Endothelial cell of umbilical vein (primary cell): ENCODE measurements at regions not wholly inside any gene's neighbourhood (a gene's known extent, or its start where the extent isn't known, plus 50 kb on each side); places are given as distances from the start of the nearest gene placed in this dataset.

Experiments used
- BruUV-seq: library from RNA; stranded (reverse); fragments of 400-500 nt; replicated peaks from 2 replicates; lab custom pipeline; 2021; lab: Mats Ljungman, UMichigan
- CTCF ChIA-PET: fragments of 300-600, 350-600 bp; sonication (Branson Sonifier 250); formaldehyde crosslinking; loops from one replicate; lab custom pipeline; 2021; ENCODE audit warnings: antibody characterized with exemption, inconsistent platforms; lab: Charles Lee
- POLR2A ChIA-PET: fragments of 300-600, 350-600 bp; sonication (Branson Sonifier 250); formaldehyde crosslinking; loops from one replicate; lab custom pipeline; 2021; ENCODE audit warnings: antibody characterized with exemption, inconsistent platforms; lab: Charles Lee
- DNase-seq: peaks from one replicate; pipeline ENCODE4 v3.0.0-alpha.2; 2011; ENCODE audit warnings: low read depth, low spot score
- FAIRE-seq: peaks from 2 replicates; lab custom pipeline; 2011; peaks lifted over from hg19 to GRCh38; lab: Jason Lieb, UNC
- H2AFZ ChIP-seq: 2 replicates; pipeline ENCODE4 v1.6.0; 2012; ENCODE audit warnings: low read depth, low read length, control low read depth, inconsistent platforms
- H3K27ac ChIP-seq: 2 replicates; pipeline ENCODE4 v1.5.1; 2011; ENCODE audit warnings: low read depth, mild to moderate bottlenecking, control low read depth, low read length, moderate library complexity; ENCODE audit not compliant: insufficient read depth
- H3K27me3 ChIP-seq, 2 experiments: 2 replicates each; pipeline versions ENCODE4 v1.6.0 to v1.6.1; 2011; ENCODE audit warnings: low read length in 2 of 2, mixed read lengths in 1 of 2; ENCODE audit not compliant: control insufficient read depth in 2 of 2, insufficient read depth in 2 of 2
- H3K36me3 ChIP-seq, 2 experiments: 2 replicates in 1 of 2; 3 replicates in 1 of 2; pipeline ENCODE4 v1.5.1; 2011; ENCODE audit warnings: low read length in 2 of 2, mild to moderate bottlenecking in 1 of 2, moderate library complexity in 1 of 2; ENCODE audit not compliant: control insufficient read depth in 2 of 2, insufficient read depth in 2 of 2; ENCODE audit errors: extremely low read depth in 1 of 2
- H3K4me1 ChIP-seq: 3 replicates; pipeline ENCODE4 v1.5.1; 2011; ENCODE audit warnings: mild to moderate bottlenecking, low read length; ENCODE audit not compliant: control insufficient read depth, insufficient read depth; ENCODE audit errors: extremely low read depth
- H3K4me2 ChIP-seq: 2 replicates; pipeline ENCODE4 v1.6.1; 2011; ENCODE audit warnings: low read length, control low read depth, mixed read lengths; ENCODE audit not compliant: insufficient read depth
- H3K4me3 ChIP-seq, 3 experiments: fragments of 200-600 bp in 1 of 3; sonication (generic), shearing (Covaris generic) in 1 of 3; replicated peaks in 1 of 3; 2 replicates each; pipeline ENCODE4 v1.5.1; 2011 to 2016; ENCODE audit warnings: control low read depth in 3 of 3, low read length in 3 of 3, mild to moderate bottlenecking in 2 of 3, inconsistent platforms in 1 of 3, low read depth in 1 of 3, moderate library complexity in 1 of 3; ENCODE audit not compliant: insufficient read depth in 1 of 3
- H3K79me2 ChIP-seq: 2 replicates; pipeline ENCODE4 v1.6.0; 2012; ENCODE audit warnings: low read length, inconsistent platforms; ENCODE audit not compliant: control insufficient read depth, insufficient read depth
- H3K9ac ChIP-seq: replicated peaks from 2 replicates; pipeline ENCODE3; 2011; ENCODE audit warnings: low read length, control low read depth; ENCODE audit not compliant: insufficient read depth; ENCODE audit errors: extremely low read depth
- H3K9me1 ChIP-seq: replicated peaks from 3 replicates; pipeline ENCODE4 v1.6.0; 2011; ENCODE audit warnings: mild to moderate bottlenecking, low read length; ENCODE audit not compliant: control insufficient read depth, insufficient read depth; ENCODE audit errors: extremely low read depth
- H3K9me3 ChIP-seq: replicated peaks from 2 replicates; pipeline ENCODE4 v1.5.1; 2012; ENCODE audit warnings: low read length, inconsistent platforms; ENCODE audit not compliant: control insufficient read depth, insufficient read depth
- H4K20me1 ChIP-seq: replicated peaks from 2 replicates; pipeline ENCODE3; 2011; ENCODE audit warnings: mild to moderate bottlenecking, low read length; ENCODE audit not compliant: control insufficient read depth, insufficient read depth; ENCODE audit errors: extremely low read depth
- CTCF ChIP-seq, 2 donors: IDR thresholded peaks; 1 replicate in 1 of 2; 2 replicates in 1 of 2; pipeline ENCODE4 v1.5.1; 2011; ENCODE audit warnings: low read length in 2 of 2, mild to moderate bottlenecking in 2 of 2, moderate library complexity in 2 of 2, control low read depth in 1 of 2, inconsistent platforms in 1 of 2, low read depth in 1 of 2; ENCODE audit not compliant: insufficient read depth in 1 of 2; ENCODE audit errors: extremely low read depth in 1 of 2
- EZH2 ChIP-seq: IDR thresholded peaks from 2 replicates; pipeline ENCODE4 v1.6.1; 2012; ENCODE audit warnings: borderline replicate concordance, low read depth, mild to moderate bottlenecking, moderate library complexity, low read length, inconsistent platforms; ENCODE audit not compliant: severe bottlenecking
- FOS ChIP-seq: IDR thresholded peaks from 2 replicates; pipeline ENCODE4 v1.6.1; 2011; ENCODE audit warnings: mild to moderate bottlenecking, low read length, moderate library complexity, borderline replicate concordance; ENCODE audit not compliant: insufficient read depth
- GATA2 ChIP-seq: IDR thresholded peaks from 2 replicates; pipeline ENCODE4 v1.7.0; 2011; ENCODE audit warnings: low read depth, mild to moderate bottlenecking, moderate library complexity, mixed read lengths, low read length; ENCODE audit not compliant: insufficient read length, insufficient read depth
- JUN ChIP-seq: IDR thresholded peaks from 2 replicates; pipeline ENCODE4 v1.6.1; 2011; ENCODE audit warnings: borderline replicate concordance, low read depth; ENCODE audit not compliant: insufficient read length, insufficient read depth
- MAX ChIP-seq: IDR thresholded peaks from 2 replicates; pipeline ENCODE4 v1.6.1; 2011; ENCODE audit not compliant: insufficient read depth, insufficient read length
- MYC ChIP-seq: IDR thresholded peaks from one replicate; pipeline ENCODE4 v1.6.1; 2011; ENCODE audit warnings: mild to moderate bottlenecking, low read depth, low read length
- POLR2A ChIP-seq: IDR thresholded peaks from 2 replicates; pipeline ENCODE4 v1.6.1; 2012; ENCODE audit warnings: low read depth, mild to moderate bottlenecking, control low read depth, low read length
- POLR2AphosphoS5 ChIP-seq: IDR thresholded peaks from 2 replicates; pipeline ENCODE4 v1.6.1; 2012; ENCODE audit warnings: low read depth, mild to moderate bottlenecking, control low read depth, low read length, moderate library complexity; ENCODE audit not compliant: insufficient read depth
- dilution Hi-C: fragments of 300-500 bp; cut with MboI; formaldehyde crosslinking; loops from one replicate; pipeline ENCODE4 v1.15.0; 2019; ENCODE audit warnings: low sequenced_read_pairs; ENCODE audit not compliant: extremely low pct_ligation_motif_present
- intact Hi-C: fragments of 100-400 bp; cut with micrococcal nuclease; formaldehyde crosslinking; loops from one replicate; pipeline ENCODE4 v1.10.0; 2022

- Histone ChIP-seq H3K27me3 (peaks cover 4 to 21% of the 10 kb centered on the region in 2 experiments), H3K4me3 (no peak overlapping the region), H2AFZ (no peak overlapping the region), H3K79me2 (no peaks in the 10 kb centered on the region), H3K9me3 (no peaks in the 10 kb centered on the region), H4K20me1 (no peaks in the 10 kb centered on the region), H3K36me3 (no peaks in the 10 kb centered on the region), H3K9me1 (no peaks in the 10 kb centered on the region), H3K9ac (no peak overlapping the region), H3K27ac (peak overlapping the region; percentile 23), H3K4me1 (peaks cover 17% of the 10 kb centered on the region), H3K4me2 (peak overlapping the region; percentile 23)
- FAIRE-seq (peak; percentile 97), DNase-seq (peak; percentile 89)
- TF ChIP-seq JUN (no peak), GATA2 (no peak), MYC (no peak), EZH2 (no peak), FOS (peak; percentile 34), CTCF (IDR thresholded peaks at IDR 0.05; ENCODE audit: extremely low read depth in 1 of 2, insufficient read depth in 1 of 2, low read depth in 1 of 2, low read length in 2 of 2) (no peak), POLR2A (no peak), MAX (peak; percentile 71), POLR2AphosphoS5 (peak; percentile 71)
- ChIA-PET POLR2A (interaction anchor here (1.2 kb wide), 1 partner anchor 82 kb away, joined by 3 read pairs; the partner anchor contains the start of gene CTNNB1), CTCF (no interaction called here)
- intact Hi-C loops (loop anchor here (1.0 kb wide), 4 partner anchors 82 to 196 kb away; partner anchors contain the start of gene CTNNB1), dilution Hi-C loops (no loop called here)
- BruUV-seq, result no TSS peak
Measured at GRCh38 chr3:41117398-41117870, 81.9 kb upstream of the CTNNB1 start.
